ENCODE measurements at regions not wholly inside any gene's neighbourhood (a gene's known extent, or its start where the extent isn't known, plus 50 kb on each side); places are given as distances from the start of the nearest gene placed in this dataset.

- no peak overlapping the region for H3K4me3 ChIP-seq (ENCODE audit: low read depth, low read length)
- H3K27me3 ChIP-seq (ENCODE audit: control insufficient read depth, insufficient read depth, low read length) = no peaks in the 10 kb centered on the region
Observed at GRCh38 chr6:15779726-15780125, 116.9 kb upstream of the DTNBP1 start.

GRCh38 chr6:15776458-15776980 lies 113.7 kb upstream of the DTNBP1 start:
- no peaks in the 10 kb centered on the region for H3K9me3 ChIP-seq (ENCODE audit: control insufficient read depth, insufficient read depth, low read length)
- no peak for DNase-seq (ENCODE audit: low read depth in 4 of 6, low spot score in 6 of 6)
- no CpG with 5 or more reads among the region's 2 CpGs for WGBS (ENCODE audit: insufficient coverage)
- H3K36me3 ChIP-seq (ENCODE audit: control insufficient read depth, insufficient read depth, low read length) = no peaks in the 10 kb centered on the region
- H3K27me3 ChIP-seq (ENCODE audit: control insufficient read depth, insufficient read depth, low read length) = no peaks in the 10 kb centered on the region
- no peaks in the 10 kb centered on the region for H3K4me1 ChIP-seq (ENCODE audit: control insufficient read depth, insufficient read depth, low read length)
- H3K27ac ChIP-seq (ENCODE audit: low read depth, low read length) = no peak overlapping the region
- H3K4me3 ChIP-seq (ENCODE audit: low read depth, low read length) = no peak overlapping the region

More at GRCh38 chr6:15779726-15780125, 116.9 kb upstream of the DTNBP1 start:
- WGBS (ENCODE audit: insufficient coverage) = 63% methylated on average over 2 of the region's 3 CpGs
- Histone ChIP-seq H3K9me3 (ENCODE audit: control insufficient read depth, insufficient read depth, low read length) (no peaks in the 10 kb centered on the region), H3K27ac (ENCODE audit: low read depth, low read length) (no peak overlapping the region), H3K4me1 (ENCODE audit: control insufficient read depth, insufficient read depth, low read length) (no peaks in the 10 kb centered on the region), H3K36me3 (ENCODE audit: control insufficient read depth, insufficient read depth, low read length) (no peaks in the 10 kb centered on the region)
- DNase-seq (ENCODE audit: low read depth in 4 of 6, low spot score in 6 of 6) = no peak

GRCh38 chr6:15775741-15776140 lies 112.9 kb upstream of the DTNBP1 start:
- no peaks in the 10 kb centered on the region for H3K36me3 ChIP-seq (ENCODE audit: control insufficient read depth, insufficient read depth, low read length)
- no peaks in the 10 kb centered on the region for H3K4me1 ChIP-seq (ENCODE audit: control insufficient read depth, insufficient read depth, low read length)
- no peaks in the 10 kb centered on the region for H3K9me3 ChIP-seq (ENCODE audit: control insufficient read depth, insufficient read depth, low read length)
- WGBS (ENCODE audit: insufficient coverage) = 100% methylated on average over 2 of the region's 5 CpGs
- no peak for DNase-seq (ENCODE audit: low read depth in 4 of 6, low spot score in 6 of 6)
- no peak overlapping the region for H3K27ac ChIP-seq (ENCODE audit: low read depth, low read length)
- H3K4me3 ChIP-seq (ENCODE audit: low read depth, low read length) = no peak overlapping the region
- H3K27me3 ChIP-seq (ENCODE audit: control insufficient read depth, insufficient read depth, low read length) = no peaks in the 10 kb centered on the region

- Histone ChIP-seq H3K9me3 (ENCODE audit: control insufficient read depth, insufficient read depth, low read length) (no peaks in the 10 kb centered on the region), H3K4me3 (ENCODE audit: low read depth, low read length) (no peak overlapping the region), H3K4me1 (ENCODE audit: control insufficient read depth, insufficient read depth, low read length) (no peaks in the 10 kb centered on the region), H3K36me3 (ENCODE audit: control insufficient read depth, insufficient read depth, low read length) (no peaks in the 10 kb centered on the region), H3K27me3 (ENCODE audit: control insufficient read depth, insufficient read depth, low read length) (no peaks in the 10 kb centered on the region), H3K27ac (ENCODE audit: low read depth, low read length) (no peak overlapping the region)
- WGBS (ENCODE audit: insufficient coverage) = no CpG with 5 or more reads among the region's 2 CpGs
- DNase-seq (ENCODE audit: low read depth in 4 of 6, low spot score in 6 of 6) = no peak
Observed at GRCh38 chr6:15775076-15775634, 112.3 kb upstream of the DTNBP1 start.

- WGBS (ENCODE audit: insufficient coverage) = 89% methylated on average over 2 of the region's 3 CpGs
- no peak overlapping the region for H3K27ac ChIP-seq (ENCODE audit: low read depth, low read length)
- H3K4me1 ChIP-seq (ENCODE audit: control insufficient read depth, insufficient read depth, low read length) = no peaks in the 10 kb centered on the region
- H3K9me3 ChIP-seq (ENCODE audit: control insufficient read depth, insufficient read depth, low read length) = no peaks in the 10 kb centered on the region
- H3K27me3 ChIP-seq (ENCODE audit: control insufficient read depth, insufficient read depth, low read length) = no peaks in the 10 kb centered on the region
- H3K4me3 ChIP-seq (ENCODE audit: low read depth, low read length) = no peak overlapping the region
- no peak for DNase-seq (ENCODE audit: low read depth in 4 of 6, low spot score in 6 of 6)
- H3K36me3 ChIP-seq (ENCODE audit: control insufficient read depth, insufficient read depth, low read length) = no peaks in the 10 kb centered on the region
Observed at GRCh38 chr6:15773806-15774410, 111.1 kb upstream of the DTNBP1 start.

GRCh38 chr6:15770347-15771143 lies 107.7 kb upstream of the DTNBP1 start:
- H3K27ac ChIP-seq (ENCODE audit: low read depth, low read length) = no peak overlapping the region
- 100% methylated on average over 2 of the region's 4 CpGs for WGBS (ENCODE audit: insufficient coverage)
- H3K27me3 ChIP-seq (ENCODE audit: control insufficient read depth, insufficient read depth, low read length) = no peaks in the 10 kb centered on the region
- no peaks in the 10 kb centered on the region for H3K9me3 ChIP-seq (ENCODE audit: control insufficient read depth, insufficient read depth, low read length)
- no peaks in the 10 kb centered on the region for H3K36me3 ChIP-seq (ENCODE audit: control insufficient read depth, insufficient read depth, low read length)
- no peak for DNase-seq (ENCODE audit: low read depth in 4 of 6, low spot score in 6 of 6)
- no peak overlapping the region for H3K4me3 ChIP-seq (ENCODE audit: low read depth, low read length)
- no peaks in the 10 kb centered on the region for H3K4me1 ChIP-seq (ENCODE audit: control insufficient read depth, insufficient read depth, low read length)

- no peaks in the 10 kb centered on the region for H3K4me1 ChIP-seq (ENCODE audit: control insufficient read depth, insufficient read depth, low read length)
- H3K4me3 ChIP-seq (ENCODE audit: low read depth, low read length) = no peak overlapping the region
- peak in 2 of 6 donors; percentile 47 to 74 for DNase-seq (ENCODE audit: low read depth in 4 of 6, low spot score in 6 of 6)
- WGBS (ENCODE audit: insufficient coverage) = 38% methylated on average over 5 of the region's 5 CpGs
- no peaks in the 10 kb centered on the region for H3K27me3 ChIP-seq (ENCODE audit: control insufficient read depth, insufficient read depth, low read length)
- no peaks in the 10 kb centered on the region for H3K9me3 ChIP-seq (ENCODE audit: control insufficient read depth, insufficient read depth, low read length)
- no peak overlapping the region for H3K27ac ChIP-seq (ENCODE audit: low read depth, low read length)
- no peaks in the 10 kb centered on the region for H3K36me3 ChIP-seq (ENCODE audit: control insufficient read depth, insufficient read depth, low read length)
Observed at GRCh38 chr6:15769511-15770018, 106.7 kb upstream of the DTNBP1 start.

GRCh38 chr6:15768999-15769398 lies 106.2 kb upstream of the DTNBP1 start:
- no peak overlapping the region for H3K27ac ChIP-seq (ENCODE audit: low read depth, low read length)
- 20% methylated on average over 2 of the region's 5 CpGs for WGBS (ENCODE audit: insufficient coverage)

GRCh38 chr6:15763837-15764236 lies 101.0 kb upstream of the DTNBP1 start:
- Histone ChIP-seq H3K27me3 (ENCODE audit: control insufficient read depth, insufficient read depth, low read length) (no peaks in the 10 kb centered on the region), H3K4me3 (ENCODE audit: low read depth, low read length) (no peak overlapping the region), H3K9me3 (ENCODE audit: control insufficient read depth, insufficient read depth, low read length) (no peaks in the 10 kb centered on the region), H3K36me3 (ENCODE audit: control insufficient read depth, insufficient read depth, low read length) (no peaks in the 10 kb centered on the region), H3K4me1 (ENCODE audit: control insufficient read depth, insufficient read depth, low read length) (no peaks in the 10 kb centered on the region), H3K27ac (ENCODE audit: low read depth, low read length) (no peak overlapping the region)
- 7% methylated on average over 7 of the region's 8 CpGs for WGBS (ENCODE audit: insufficient coverage)
- peak in 4 of 6 donors; percentile 15 to 75 (median 46) for DNase-seq (ENCODE audit: low read depth in 4 of 6, low spot score in 6 of 6)

More at GRCh38 chr6:15768999-15769398, 106.2 kb upstream of the DTNBP1 start:
- Histone ChIP-seq H3K36me3 (ENCODE audit: control insufficient read depth, insufficient read depth, low read length) (no peaks in the 10 kb centered on the region), H3K4me3 (ENCODE audit: low read depth, low read length) (no peak overlapping the region), H3K9me3 (ENCODE audit: control insufficient read depth, insufficient read depth, low read length) (no peaks in the 10 kb centered on the region), H3K27me3 (ENCODE audit: control insufficient read depth, insufficient read depth, low read length) (no peaks in the 10 kb centered on the region), H3K4me1 (ENCODE audit: control insufficient read depth, insufficient read depth, low read length) (no peaks in the 10 kb centered on the region)
- no peak for DNase-seq (ENCODE audit: low read depth in 4 of 6, low spot score in 6 of 6)
